Activated T-cell treated with anti-CD3 and anti-CD28 coated beads for 1 hour (primary cell): ENCODE measurements at regions not wholly inside any gene's neighbourhood (a gene's known extent, or its start where the extent isn't known, plus 50 kb on each side); places are given as distances from the start of the nearest gene placed in this dataset.

Experiments
- DNase-seq: peaks from one replicate; pipeline ENCODE4 v3.0.0-alpha.2; 2020; ENCODE audit warnings: low read depth

DNA sequence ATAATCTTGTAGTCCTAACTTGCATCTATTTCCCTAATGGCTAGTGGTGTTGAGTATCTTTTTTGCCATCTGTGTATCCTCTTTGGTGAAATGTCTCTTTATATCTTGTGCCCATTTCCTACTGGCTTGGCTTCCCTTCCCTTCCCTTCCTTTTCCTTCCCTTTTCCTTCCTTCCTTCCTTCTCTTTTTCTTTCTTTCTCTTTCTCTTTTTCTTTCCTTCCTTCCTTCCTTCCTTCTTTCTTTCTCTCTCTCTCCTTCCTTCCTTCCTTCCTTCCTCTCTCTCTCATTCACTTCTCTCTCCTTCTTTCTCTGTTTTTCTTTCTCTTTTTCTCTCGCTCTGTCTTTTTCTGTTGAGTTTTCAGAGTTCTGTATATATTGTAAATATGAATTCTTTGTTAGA, 61.5 kb upstream of the SLC4A4 start:
- no peak for DNase-seq

DNA sequence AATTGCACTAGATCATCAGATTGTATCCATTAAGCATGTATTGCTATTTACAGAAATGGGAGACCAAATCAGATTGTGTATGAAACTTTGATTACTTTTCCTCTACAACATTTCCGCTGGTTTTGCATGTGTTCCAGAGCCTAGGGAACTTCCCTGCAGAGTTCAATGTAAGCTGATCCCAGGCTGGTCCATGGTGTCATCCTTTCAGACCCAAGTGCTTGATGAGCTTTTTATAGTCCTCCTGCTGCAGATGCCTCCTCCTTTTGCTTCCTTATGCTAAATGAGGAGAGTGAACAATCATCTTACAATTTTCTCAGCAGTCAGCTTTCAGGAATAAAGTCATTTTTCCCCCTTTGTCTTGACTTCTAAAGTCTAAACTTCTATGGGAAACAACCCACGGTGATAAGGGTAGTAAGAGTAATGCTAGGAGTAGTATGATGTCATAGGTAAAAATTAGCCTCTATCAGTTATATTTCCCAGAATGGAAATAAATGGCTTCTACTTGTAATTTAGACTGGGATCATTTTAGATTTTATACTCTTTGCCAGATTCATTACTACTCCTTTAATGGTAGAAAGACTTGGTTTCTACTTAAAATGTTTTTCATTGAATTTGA, 55.1 kb upstream of the SLC4A4 start:
- no peak for DNase-seq

DNA sequence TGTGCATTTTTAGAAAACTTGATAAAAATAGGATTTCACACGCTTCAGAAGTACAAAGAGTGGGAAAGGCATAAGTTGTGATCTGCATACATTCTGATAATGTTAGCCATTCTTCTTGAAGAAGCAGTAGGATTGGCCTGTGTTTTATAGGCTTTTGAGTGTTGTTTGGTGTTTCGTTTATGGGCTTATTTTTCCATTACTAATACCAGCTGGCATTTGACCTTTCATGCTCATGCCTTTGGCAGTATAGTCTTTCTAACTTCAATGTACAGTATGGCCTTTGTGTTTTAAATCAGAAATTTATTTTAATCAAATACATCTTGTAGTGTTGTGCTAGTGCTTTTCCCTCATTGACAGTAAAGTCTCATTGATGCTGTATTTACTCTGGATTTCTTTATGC, 51.5 kb upstream of the SLC4A4 start:
- no peak for DNase-seq

DNA sequence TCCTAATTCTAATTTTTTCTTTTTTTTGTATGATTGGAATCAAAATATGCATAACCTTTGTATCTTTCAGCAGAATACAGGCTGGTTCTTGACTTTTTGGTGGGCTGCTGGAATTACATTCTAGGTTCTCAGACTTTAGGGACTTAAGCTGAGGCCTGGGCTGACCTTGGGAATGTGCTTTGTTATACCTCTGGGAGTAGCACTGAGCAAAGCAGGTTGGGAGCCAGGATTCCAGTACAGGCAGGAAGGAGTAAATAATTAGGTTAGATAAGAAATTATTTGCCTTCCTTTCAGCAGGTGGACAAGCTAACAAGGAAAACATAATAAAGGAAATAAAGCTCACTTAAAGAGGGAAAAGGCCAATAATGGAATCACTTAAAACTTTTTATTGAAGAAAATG, 49.9 kb upstream of the SLC4A4 start:
- DNase-seq: no peak
